Astrocyte (in vitro differentiated cells and primary cell): ENCODE measurements at regions not wholly inside any gene's neighbourhood (a gene's known extent, or its start where the extent isn't known, plus 50 kb on each side); places are given as distances from the start of the nearest gene placed in this dataset.

Experiments used
- CTCF ChIP-seq: IDR thresholded peaks from 2 replicates; pipeline ENCODE4 v1.5.1; 2011; ENCODE audit warnings: low read depth, mild to moderate bottlenecking, inconsistent platforms, low read length, moderate library complexity; ENCODE audit not compliant: insufficient read depth
- EZH2 ChIP-seq: IDR thresholded peaks from 2 replicates; pipeline ENCODE4 v1.6.1; 2012; ENCODE audit warnings: mild to moderate bottlenecking, low read length, inconsistent platforms; ENCODE audit not compliant: insufficient read depth

GRCh38 chr5:167245868-167246267, 1045.6 kb upstream of the WWC1 start:
- TF ChIP-seq CTCF, result no peak
- TF ChIP-seq EZH2, result no peak
